Panc1 (cell line): ENCODE measurements at regions not wholly inside any gene's neighbourhood (a gene's known extent, or its start where the extent isn't known, plus 50 kb on each side); places are given as distances from the start of the nearest gene placed in this dataset.

Source experiments
- ATAC-seq: fragments of 200-7000 bp; cut with Tn5 transposase; 2 replicates; pipeline ENCODE4 v1.9.1; 2020; ENCODE audit warnings: mild to moderate bottlenecking, moderate library complexity
- BruUV-seq: library from RNA; stranded (reverse); fragments of 400-500 nt; replicated peaks from 2 replicates; lab custom pipeline; 2021; lab: Mats Ljungman, UMichigan
- CTCF ChIA-PET: fragments of 300-600 bp; sonication (Branson Sonifier 250); formaldehyde crosslinking; loops from one replicate; lab custom pipeline; 2022; ENCODE audit warnings: antibody characterized with exemption; lab: Charles Lee
- POLR2A ChIA-PET: fragments of 300-600 bp; sonication (Branson Sonifier 250); formaldehyde crosslinking; loops from one replicate; lab custom pipeline; 2022; ENCODE audit warnings: antibody characterized with exemption; lab: Charles Lee
- DNase-seq: peaks from one replicate; pipeline ENCODE4 v3.0.0-alpha.2; 2010; ENCODE audit warnings: low read depth, low spot score
- H3K27ac ChIP-seq: 2 replicates; pipeline ENCODE4 v1.5.1; 2011; ENCODE audit warnings: mild to moderate bottlenecking, low read length, inconsistent platforms
- H3K27me3 ChIP-seq: fragments of 200-500 bp; sonication (Bioruptor generic); 2 replicates; pipeline ENCODE4 v1.6.0; 2014; ENCODE audit warnings: low read length, inconsistent platforms; ENCODE audit not compliant: control insufficient read depth, insufficient read depth
- H3K36me3 ChIP-seq: fragments of 200-500 bp; sonication (Bioruptor generic); 2 replicates; pipeline ENCODE4 v1.5.1; 2014; ENCODE audit warnings: inconsistent platforms, mild to moderate bottlenecking, low read length, moderate library complexity; ENCODE audit not compliant: control insufficient read depth, insufficient read depth
- H3K4me1 ChIP-seq: 2 replicates; pipeline ENCODE4 v1.5.1; 2011; ENCODE audit warnings: inconsistent platforms, mild to moderate bottlenecking, low read length, moderate library complexity; ENCODE audit not compliant: control insufficient read depth, insufficient read depth
- H3K4me3 ChIP-seq, 2 experiments: 2 replicates each; pipeline ENCODE4 v1.5.1; 2011 to 2012; ENCODE audit warnings: low read depth in 2 of 2, low read length in 2 of 2, mild to moderate bottlenecking in 2 of 2, inconsistent platforms in 1 of 2, moderate library complexity in 1 of 2
- H3K9me3 ChIP-seq: fragments of 200-500 bp; sonication (Bioruptor generic); 2 replicates; pipeline ENCODE4 v1.5.1; 2014; ENCODE audit warnings: low read depth, mild to moderate bottlenecking, inconsistent platforms, low read length, moderate library complexity; ENCODE audit not compliant: control insufficient read depth, insufficient read depth
- POLR2AphosphoS5 ChIP-seq: IDR thresholded peaks from 2 replicates; pipeline ENCODE4 v1.6.1; 2012; ENCODE audit warnings: mild to moderate bottlenecking, low read depth, low read length, moderate library complexity
- SIN3A ChIP-seq: IDR thresholded peaks from 2 replicates; pipeline ENCODE4 v1.6.1; 2012; ENCODE audit warnings: low read depth, mild to moderate bottlenecking, low read length, moderate library complexity, borderline replicate concordance; ENCODE audit not compliant: insufficient read depth
- TCF7L2 ChIP-seq: IDR thresholded peaks from 2 replicates; pipeline ENCODE4 v1.6.1; 2011; ENCODE audit warnings: mild to moderate bottlenecking, low read depth, low read length, inconsistent platforms
- in situ Hi-C: cut with HindIII; loops from 2 replicates; pipeline ENCODE4 v1.10.0; 2016; ENCODE audit warnings: low sequenced_read_pairs, low pct_unique_long_range_greater_than_20kb
- intact Hi-C: fragments of 100-400 bp; cut with micrococcal nuclease; formaldehyde crosslinking; loops from one replicate; pipeline ENCODE4 v1.10.0; 2022; ENCODE audit not compliant: unreplicated experiment
- TF ChIP-seq, protein P1 (sequence below), 2 experiments: IDR thresholded peaks; 2 replicates each; pipeline ENCODE4 v1.6.1; 2011 to 2012; ENCODE audit warnings: low read depth in 2 of 2, control low read depth in 1 of 2, low read length in 1 of 2, mild to moderate bottlenecking in 1 of 2, moderate library complexity in 1 of 2; ENCODE audit not compliant: insufficient read depth in 1 of 2
- TF ChIP-seq, protein P2 (sequence below): fragments of 450-650 bp; IDR thresholded peaks from 2 replicates; pipeline ENCODE4 v1.5.1; 2017; ENCODE audit warnings: mild to moderate bottlenecking

DNA sequence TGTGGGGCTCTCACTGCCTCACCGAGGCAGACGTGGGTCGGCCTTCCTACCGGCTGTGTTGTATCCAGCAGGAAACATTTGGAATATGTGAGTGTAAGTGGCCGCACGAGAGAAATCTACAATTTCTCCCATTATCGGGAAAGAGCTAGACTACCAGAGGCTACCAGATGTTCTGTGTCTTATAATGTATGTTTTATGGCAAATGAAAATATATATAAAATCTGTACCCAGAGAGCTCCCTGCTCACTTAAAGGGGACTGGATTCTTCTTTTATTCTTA, 69.5 kb upstream of the PITX1 start:
- no peak overlapping the region for H3K27ac ChIP-seq
- no TSS peak for BruUV-seq
- H3K4me1 ChIP-seq = no peaks in the 10 kb centered on the region
- intact Hi-C loops = no loop called here
- ChIA-PET CTCF (interaction anchor here (0.5 to 0.6 kb wide), 2 partner anchors 10 to 137 kb away, joined by 5 read pairs; no protein-coding TSS in a partner anchor), POLR2A (no interaction called here)
- no peak overlapping the region for H3K4me3 ChIP-seq
- ATAC-seq (no peak), DNase-seq (no peak)
- TF ChIP-seq, protein P1, sequence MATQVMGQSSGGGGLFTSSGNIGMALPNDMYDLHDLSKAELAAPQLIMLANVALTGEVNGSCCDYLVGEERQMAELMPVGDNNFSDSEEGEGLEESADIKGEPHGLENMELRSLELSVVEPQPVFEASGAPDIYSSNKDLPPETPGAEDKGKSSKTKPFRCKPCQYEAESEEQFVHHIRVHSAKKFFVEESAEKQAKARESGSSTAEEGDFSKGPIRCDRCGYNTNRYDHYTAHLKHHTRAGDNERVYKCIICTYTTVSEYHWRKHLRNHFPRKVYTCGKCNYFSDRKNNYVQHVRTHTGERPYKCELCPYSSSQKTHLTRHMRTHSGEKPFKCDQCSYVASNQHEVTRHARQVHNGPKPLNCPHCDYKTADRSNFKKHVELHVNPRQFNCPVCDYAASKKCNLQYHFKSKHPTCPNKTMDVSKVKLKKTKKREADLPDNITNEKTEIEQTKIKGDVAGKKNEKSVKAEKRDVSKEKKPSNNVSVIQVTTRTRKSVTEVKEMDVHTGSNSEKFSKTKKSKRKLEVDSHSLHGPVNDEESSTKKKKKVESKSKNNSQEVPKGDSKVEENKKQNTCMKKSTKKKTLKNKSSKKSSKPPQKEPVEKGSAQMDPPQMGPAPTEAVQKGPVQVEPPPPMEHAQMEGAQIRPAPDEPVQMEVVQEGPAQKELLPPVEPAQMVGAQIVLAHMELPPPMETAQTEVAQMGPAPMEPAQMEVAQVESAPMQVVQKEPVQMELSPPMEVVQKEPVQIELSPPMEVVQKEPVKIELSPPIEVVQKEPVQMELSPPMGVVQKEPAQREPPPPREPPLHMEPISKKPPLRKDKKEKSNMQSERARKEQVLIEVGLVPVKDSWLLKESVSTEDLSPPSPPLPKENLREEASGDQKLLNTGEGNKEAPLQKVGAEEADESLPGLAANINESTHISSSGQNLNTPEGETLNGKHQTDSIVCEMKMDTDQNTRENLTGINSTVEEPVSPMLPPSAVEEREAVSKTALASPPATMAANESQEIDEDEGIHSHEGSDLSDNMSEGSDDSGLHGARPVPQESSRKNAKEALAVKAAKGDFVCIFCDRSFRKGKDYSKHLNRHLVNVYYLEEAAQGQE (IDR thresholded peaks at IDR 0.05; ENCODE audit: insufficient read depth in 1 of 2, low read depth in 2 of 2, low read length in 1 of 2) = no peak
- TF ChIP-seq POLR2AphosphoS5 (no peak), SIN3A (no peak)
- H3K9me3 ChIP-seq = no peaks in the 10 kb centered on the region
- H3K36me3 ChIP-seq = no peaks in the 10 kb centered on the region
- H3K27me3 ChIP-seq = no peaks in the 10 kb centered on the region
- in situ Hi-C loops = no loop called here

DNA sequence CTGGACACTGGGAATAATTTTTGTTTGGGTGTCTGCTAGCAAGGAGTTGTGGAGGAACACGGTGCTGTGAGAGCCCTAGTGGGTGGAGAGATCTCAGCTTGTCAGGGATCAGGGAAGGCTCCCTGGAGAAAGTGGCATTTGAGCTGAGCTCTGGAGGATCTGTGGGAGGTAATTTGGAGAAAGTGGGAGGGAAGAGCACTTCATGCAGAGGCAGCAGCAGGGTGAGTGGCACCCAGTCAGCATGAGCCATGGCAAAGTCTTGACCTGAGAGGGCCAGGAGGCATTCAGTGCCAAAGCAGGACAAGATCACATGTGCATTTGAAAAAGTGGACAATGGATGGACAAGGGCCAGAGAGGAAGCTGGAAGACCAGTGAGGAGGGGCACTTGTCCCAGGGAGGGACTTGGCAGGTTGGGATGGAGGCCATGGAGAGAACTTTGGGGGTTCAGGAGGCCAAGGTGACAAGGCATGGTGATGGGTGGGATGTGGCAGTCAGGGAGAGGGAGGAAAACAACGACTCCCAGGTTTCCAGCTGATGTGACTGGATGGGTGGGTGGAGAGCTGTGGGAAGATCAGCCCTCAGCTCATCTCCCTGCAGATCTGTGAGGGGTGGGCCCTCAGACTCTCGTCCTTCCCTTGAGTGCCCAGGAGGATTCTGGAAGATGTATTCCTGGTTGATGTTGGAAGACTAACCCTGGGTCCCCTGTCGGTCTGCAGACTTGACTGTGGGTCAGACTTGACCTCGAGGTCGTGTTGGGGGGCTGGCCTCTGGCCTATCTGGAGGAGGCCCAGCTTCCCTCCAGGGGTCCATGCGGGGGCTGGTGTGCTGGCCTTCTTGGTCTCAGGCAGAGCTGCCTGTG, 68.9 kb upstream of the PITX1 start:
- intact Hi-C loops (no loop called here), in situ Hi-C loops (no loop called here)
- Histone ChIP-seq H3K4me3 (no peak overlapping the region), H3K27me3 (no peaks in the 10 kb centered on the region), H3K4me1 (no peaks in the 10 kb centered on the region), H3K27ac (no peak overlapping the region), H3K36me3 (no peaks in the 10 kb centered on the region), H3K9me3 (no peaks in the 10 kb centered on the region)
- ChIA-PET POLR2A (no interaction called here), CTCF (no interaction called here)
- TF ChIP-seq, protein P2, sequence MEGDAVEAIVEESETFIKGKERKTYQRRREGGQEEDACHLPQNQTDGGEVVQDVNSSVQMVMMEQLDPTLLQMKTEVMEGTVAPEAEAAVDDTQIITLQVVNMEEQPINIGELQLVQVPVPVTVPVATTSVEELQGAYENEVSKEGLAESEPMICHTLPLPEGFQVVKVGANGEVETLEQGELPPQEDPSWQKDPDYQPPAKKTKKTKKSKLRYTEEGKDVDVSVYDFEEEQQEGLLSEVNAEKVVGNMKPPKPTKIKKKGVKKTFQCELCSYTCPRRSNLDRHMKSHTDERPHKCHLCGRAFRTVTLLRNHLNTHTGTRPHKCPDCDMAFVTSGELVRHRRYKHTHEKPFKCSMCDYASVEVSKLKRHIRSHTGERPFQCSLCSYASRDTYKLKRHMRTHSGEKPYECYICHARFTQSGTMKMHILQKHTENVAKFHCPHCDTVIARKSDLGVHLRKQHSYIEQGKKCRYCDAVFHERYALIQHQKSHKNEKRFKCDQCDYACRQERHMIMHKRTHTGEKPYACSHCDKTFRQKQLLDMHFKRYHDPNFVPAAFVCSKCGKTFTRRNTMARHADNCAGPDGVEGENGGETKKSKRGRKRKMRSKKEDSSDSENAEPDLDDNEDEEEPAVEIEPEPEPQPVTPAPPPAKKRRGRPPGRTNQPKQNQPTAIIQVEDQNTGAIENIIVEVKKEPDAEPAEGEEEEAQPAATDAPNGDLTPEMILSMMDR = no peak
- TF ChIP-seq SIN3A (no peak), POLR2AphosphoS5 (no peak), TCF7L2 (no peak)
- TF ChIP-seq, protein P1 (IDR thresholded peaks at IDR 0.05; ENCODE audit: insufficient read depth in 1 of 2, low read depth in 2 of 2, low read length in 1 of 2) = no peak
- ATAC-seq = no peak
- no peak for DNase-seq
- no TSS peak for BruUV-seq
